Epidermal melanocyte (primary cell): ENCODE measurements at regions not wholly inside any gene's neighbourhood (a gene's known extent, or its start where the extent isn't known, plus 50 kb on each side); places are given as distances from the start of the nearest gene placed in this dataset.
"Not testable (repeated sequence)": the region's sequence is repeated elsewhere in the genome, so short reads cannot be mapped to it uniquely, and the experiment has no call there.

Source experiments
- DNase-seq: peaks from one replicate; pipeline ENCODE4 v3.0.0; 2011; ENCODE audit warnings: low spot score; ENCODE audit not compliant: insufficient read length

GRCh38 chr6:15929685-15930084 is 199.2 kb upstream of the MYLIP start:
- DNase-seq: no peak

- peak; percentile 44 for DNase-seq
Observed at GRCh38 chr6:15927531-15928225, 201.2 kb upstream of the MYLIP start.

GRCh38 chr6:15926256-15926655 is 202.6 kb upstream of the MYLIP start:
- no peak for DNase-seq

GRCh38 chr6:15924893-15925292 is 204.0 kb upstream of the MYLIP start:
- DNase-seq: no peak

GRCh38 chr6:15922510-15923250 is 206.2 kb upstream of the MYLIP start:
- no peak for DNase-seq

GRCh38 chr6:15921243-15921642 is 207.6 kb upstream of the MYLIP start:
- DNase-seq: no peak

- DNase-seq: no peak
Observed at GRCh38 chr6:15916581-15916980, 212.3 kb upstream of the MYLIP start.

GRCh38 chr6:15915508-15916178 is 213.2 kb upstream of the MYLIP start:
- no peak for DNase-seq

- no peak for DNase-seq
Observed at GRCh38 chr6:15914553-15914952, 214.3 kb upstream of the MYLIP start.

GRCh38 chr6:15913573-15913972 is 215.3 kb upstream of the MYLIP start:
- DNase-seq: no peak

GRCh38 chr6:15912505-15913400 is 216.1 kb upstream of the MYLIP start:
- DNase-seq: no peak

GRCh38 chr6:15911753-15912504 is 217.0 kb upstream of the MYLIP start:
- DNase-seq: no peak

GRCh38 chr6:15909290-15910070 is 219.4 kb upstream of the MYLIP start:
- DNase-seq: no peak

GRCh38 chr6:15908871-15909270 is 220.0 kb upstream of the MYLIP start:
- no peak for DNase-seq

GRCh38 chr6:15907914-15908518 is 220.9 kb upstream of the MYLIP start:
- no peak for DNase-seq

- not testable (repeated sequence) for DNase-seq
Observed at GRCh38 chr6:15907220-15907913, 221.5 kb upstream of the MYLIP start.

- no peak for DNase-seq
Observed at GRCh38 chr6:15906420-15907016, 222.4 kb upstream of the MYLIP start.
